ENCODE measurements at regions not wholly inside any gene's neighbourhood (a gene's known extent, or its start where the extent isn't known, plus 50 kb on each side); places are given as distances from the start of the nearest gene placed in this dataset.

DNA sequence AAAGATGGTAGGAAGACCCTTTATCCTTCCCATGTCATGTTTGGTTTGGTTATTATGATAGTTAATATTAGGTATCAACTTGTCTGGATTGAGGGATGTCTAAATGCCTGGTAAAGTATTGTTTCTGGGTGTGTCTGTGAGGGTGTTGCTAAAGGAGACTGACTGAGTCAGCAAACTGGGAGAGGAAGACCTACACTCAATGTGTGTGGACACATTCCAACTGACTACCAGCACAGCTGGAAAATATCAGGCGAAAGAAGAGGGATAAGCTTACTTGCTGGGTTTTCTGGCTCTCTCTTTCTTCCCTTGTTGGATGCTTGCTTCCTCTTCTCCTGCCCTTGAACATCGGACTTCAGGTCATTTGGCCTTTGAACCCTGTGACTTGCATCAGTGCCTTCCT lies 1227.6 kb upstream of the EPHA6 start:
- no peak for TF ChIP-seq POLR2AphosphoS5 (IDR thresholded peaks at IDR 0.05; ENCODE audit: borderline replicate concordance, low read depth, low read length)
- no peak for TF ChIP-seq EZH2 (IDR thresholded peaks at IDR 0.05)

Data from SK-N-MC (cell line).